NCI-H1694 treated with DMSO at 0.1 percent for 48 hours (cell line): ENCODE measurements at regions not wholly inside any gene's neighbourhood (a gene's known extent, or its start where the extent isn't known, plus 50 kb on each side); places are given as distances from the start of the nearest gene placed in this dataset.

Experiments used
- DNase-seq: peaks from one replicate; lab custom pipeline; 2025; lab: John Stamatoyannopoulos, UW

DNA sequence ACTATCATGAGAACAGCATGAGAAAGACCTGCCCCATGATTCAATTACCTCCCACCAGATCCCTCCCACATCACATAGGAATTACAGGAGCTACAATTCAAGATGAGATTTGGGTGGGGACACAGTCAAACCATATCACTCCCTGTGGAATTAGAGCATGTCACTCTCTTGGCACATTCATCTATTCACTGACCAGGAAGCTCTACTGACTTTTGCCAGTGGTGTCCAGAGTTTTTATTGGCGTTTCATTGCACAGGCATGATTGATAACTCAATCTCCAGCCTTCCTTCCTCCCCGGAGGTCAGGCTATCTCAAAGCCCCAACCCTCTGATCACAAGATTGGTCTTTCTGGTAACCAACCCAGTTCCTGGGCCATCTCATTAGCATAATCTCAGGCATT is 478.9 kb upstream of the NRP1 start:
- no peak for DNase-seq

GRCh38 chr10:33812586-33812985 is 478.1 kb upstream of the NRP1 start:
- no peak for DNase-seq

- DNase-seq: no peak
Observed at GRCh38 chr10:33810986-33811385, 476.5 kb upstream of the NRP1 start.

DNA sequence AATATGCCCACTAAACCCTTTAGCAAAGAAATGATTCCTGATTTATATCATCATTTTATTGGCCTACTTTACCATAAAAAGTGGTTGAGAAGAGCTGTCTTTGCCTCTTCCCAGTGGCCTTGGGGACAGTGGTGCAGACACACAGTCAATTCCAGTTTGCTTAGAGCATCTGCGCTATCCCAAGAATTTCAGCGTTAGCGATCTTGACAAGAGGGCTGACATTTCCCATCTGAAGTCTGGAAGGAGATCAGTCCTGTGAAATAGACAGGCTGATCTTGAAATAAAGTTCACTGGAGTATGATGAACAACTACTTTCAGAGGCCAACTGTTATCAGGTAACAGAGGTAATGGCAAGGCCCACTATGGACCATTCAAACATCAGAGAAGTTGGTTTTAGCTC is 475.3 kb upstream of the NRP1 start:
- DNase-seq: no peak

DNA sequence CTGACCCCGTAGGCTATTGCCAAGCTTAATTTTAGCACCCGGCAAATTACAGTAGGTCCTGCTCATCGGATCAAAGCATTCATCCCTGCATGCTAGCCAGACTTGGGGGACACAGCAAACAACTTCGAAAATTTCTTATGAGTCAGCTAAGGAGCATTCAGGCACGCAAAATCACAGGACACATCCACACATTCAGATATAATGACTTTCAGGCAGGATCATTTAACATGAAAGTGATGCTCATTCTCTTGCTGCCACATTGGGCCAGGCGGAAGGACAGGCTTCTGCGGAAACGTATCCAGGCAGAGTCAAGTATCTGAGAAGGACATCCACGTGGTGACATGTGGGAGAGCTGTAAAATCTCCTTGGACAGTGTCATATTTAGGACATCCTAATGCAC is 474.0 kb upstream of the NRP1 start:
- no peak for DNase-seq

DNA sequence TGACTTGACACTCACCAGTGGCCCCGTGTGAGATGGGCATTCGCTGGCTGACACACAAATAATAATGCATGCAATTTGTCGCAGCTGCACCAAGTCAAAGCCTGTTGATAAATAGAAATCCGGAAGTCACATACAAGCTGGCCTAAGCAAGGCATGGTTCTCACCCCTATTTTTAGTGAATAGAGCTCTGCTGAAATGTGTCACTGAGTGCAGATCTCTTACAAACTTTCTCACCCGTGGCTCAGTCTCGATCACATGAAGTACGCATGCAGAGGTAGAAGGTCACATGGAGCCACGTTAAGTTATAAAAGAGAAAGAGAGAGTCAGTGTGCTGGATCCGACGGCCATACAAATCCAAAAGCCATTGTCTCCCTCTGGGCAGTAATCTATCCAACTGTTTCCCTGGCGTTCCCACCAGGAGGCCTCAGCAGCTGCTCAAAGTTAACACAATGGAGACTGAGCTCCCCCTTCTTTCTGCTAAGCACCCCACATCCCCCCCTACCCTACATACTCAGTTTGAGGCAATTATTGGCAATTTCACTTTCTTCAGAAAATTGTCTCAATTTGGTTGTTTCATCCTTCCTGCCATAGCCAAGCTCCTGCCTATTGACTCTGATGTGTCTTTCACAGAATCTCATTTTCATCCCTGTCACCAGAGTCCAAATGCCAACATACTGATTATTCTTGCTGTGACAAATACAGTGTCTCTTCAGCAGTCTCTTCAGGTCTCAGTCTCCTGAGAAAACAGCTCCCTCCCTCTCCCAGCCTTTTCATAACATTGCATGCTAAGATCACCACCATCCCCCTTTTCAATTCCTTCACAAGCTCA is 473.3 kb upstream of the NRP1 start:
- no peak for DNase-seq

DNA sequence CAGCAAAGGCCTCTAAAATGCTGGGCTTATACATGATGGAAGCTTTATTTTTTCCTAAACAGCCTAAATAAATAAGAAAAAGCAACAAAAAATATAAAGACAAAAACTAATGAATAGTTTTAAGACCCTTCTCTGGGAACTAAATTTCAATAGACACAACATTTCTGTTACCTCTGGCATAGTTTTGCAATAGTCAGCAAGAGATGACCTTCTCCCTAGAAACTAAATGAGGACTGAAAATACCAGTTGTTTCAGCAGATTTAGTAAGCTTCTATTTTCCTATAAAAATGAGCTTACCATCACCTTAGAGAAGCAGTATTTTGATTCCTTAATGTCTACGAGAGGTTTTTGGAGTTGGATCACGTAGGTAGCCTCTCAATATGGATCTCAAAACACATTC is 471.4 kb upstream of the NRP1 start:
- no peak for DNase-seq

GRCh38 chr10:33804584-33804983 is 470.1 kb upstream of the NRP1 start:
- DNase-seq: no peak

DNA sequence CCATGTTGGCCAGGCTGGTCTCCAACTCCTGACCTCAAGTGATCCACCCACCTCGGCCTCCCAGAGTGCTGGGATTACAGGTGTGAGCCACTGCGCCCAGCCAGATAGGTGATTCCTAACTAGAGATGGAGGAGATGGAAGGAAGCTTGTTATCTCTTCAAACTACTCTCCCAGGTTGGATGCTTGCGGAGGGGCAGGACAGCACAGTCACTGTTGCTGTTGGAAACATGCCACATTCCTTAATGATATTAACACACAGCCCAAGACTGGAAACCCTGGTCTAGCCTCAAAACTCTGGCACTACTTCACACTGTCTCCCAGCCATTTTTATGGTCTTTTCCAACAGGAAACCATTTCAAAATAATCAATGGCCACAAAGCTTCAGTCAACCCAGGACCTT is 468.8 kb upstream of the NRP1 start:
- no peak for DNase-seq

DNA sequence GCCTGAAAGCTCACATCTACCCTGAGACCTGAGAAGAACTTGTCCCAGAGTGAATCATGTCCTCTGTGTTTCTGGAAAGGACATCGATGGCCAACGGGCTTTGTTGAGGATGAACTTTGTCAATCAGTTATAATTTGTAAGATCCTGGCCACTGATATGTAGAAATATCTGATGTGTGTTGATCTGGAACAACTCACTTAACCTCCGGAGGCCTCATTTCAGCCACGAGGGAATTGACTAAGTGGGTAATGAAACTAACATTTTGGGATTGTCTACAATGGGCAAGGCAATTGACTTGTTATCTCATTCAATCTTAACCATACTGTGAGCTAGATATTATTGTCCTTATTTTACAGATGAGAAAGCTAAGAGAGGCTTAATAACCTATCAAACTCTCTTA is 468.1 kb upstream of the NRP1 start:
- no peak for DNase-seq

DNA sequence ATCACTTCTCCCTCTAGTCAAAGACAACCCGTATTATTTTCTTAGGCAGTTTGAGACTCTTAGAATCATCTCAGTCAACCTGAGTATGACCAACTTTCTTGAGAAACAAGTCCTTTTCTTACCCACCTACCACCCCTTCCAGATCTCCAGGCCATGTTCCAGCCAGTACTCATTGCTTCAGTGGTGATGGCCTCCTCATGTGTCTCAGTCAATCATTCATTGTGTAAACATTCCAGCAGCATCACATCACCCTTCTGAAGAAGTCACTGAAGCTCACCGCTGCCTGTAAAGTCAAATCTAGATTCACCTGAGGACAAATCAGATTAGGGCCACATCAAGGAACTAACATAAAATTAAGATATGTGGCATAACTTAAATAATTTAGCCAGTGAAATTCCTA is 467.2 kb upstream of the NRP1 start:
- no peak for DNase-seq

DNA sequence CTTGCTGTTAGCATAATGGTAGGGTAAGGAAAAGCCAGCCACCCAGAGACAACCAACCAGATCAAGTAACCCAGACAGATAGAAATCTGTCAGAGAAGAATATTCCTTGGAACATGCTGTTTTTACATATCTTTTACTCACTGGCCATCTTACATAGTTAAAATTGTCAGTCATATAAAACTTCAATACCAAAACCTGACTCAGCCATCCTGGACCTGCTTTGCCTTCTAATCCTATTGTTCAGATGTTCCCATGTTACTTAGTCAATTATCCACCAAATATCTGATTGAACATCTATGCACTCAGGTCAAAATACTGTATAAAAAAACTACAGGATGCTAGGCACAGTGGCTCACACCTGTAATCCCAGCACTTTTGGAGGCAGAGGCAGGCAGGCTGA is 466.5 kb upstream of the NRP1 start:
- no peak for DNase-seq

GRCh38 chr10:33800545-33800944 is 466.1 kb upstream of the NRP1 start:
- no peak for DNase-seq

- DNase-seq: no peak
Observed at GRCh38 chr10:33799944-33800323, 465.5 kb upstream of the NRP1 start.

DNA sequence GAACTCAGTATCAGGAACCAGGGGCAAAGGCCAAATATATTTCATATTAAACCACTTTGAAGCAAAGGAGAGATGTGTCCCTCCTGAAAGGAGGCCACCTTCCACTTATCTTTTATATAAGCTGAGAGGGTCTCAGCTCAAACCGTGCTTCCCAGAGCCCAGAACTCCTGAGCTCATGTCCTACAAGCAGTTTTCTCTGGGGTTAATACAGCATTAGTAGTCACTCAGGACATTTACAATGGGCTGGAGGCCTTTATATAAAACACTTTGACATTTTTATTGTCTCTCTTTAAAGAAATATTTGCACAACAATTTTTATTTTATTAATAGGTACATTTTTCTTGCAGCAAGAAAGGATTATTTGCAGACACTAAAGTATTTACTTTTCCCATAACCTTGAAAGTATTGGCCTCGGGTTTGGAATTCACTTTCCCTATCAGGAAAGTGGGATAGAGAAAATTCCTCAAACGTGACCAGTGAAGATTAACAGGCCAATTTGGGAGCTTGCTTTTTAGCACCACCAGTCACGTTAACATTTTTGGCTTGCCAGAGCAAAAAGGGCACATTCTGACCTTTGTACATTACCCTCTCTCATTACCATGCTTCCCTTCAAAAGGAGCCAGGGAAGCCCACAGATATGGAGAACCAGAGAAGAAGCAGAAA is 464.9 kb upstream of the NRP1 start:
- no peak for DNase-seq

DNA sequence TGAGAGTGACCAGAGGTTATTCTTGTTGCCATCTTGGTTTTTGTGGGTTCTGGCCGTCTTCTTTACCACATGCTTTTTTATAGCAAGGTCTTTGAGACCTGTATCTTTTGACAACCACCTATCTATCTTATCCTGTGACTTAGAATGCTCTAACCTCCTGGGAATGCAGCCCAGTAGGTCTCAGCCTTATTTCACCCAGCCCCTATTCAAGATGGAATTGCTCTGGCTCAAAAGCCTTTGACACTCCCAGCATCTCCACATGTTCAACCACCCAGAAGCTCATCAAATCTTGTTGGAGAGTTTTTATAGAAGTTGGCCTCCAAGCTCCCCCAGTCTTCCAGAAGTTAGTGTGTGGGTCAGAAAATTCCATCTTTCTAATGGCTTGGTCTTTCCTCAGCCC is 464.3 kb upstream of the NRP1 start:
- DNase-seq: no peak

- no peak for DNase-seq
Observed at GRCh38 chr10:33796680-33797079, 462.2 kb upstream of the NRP1 start.

DNA sequence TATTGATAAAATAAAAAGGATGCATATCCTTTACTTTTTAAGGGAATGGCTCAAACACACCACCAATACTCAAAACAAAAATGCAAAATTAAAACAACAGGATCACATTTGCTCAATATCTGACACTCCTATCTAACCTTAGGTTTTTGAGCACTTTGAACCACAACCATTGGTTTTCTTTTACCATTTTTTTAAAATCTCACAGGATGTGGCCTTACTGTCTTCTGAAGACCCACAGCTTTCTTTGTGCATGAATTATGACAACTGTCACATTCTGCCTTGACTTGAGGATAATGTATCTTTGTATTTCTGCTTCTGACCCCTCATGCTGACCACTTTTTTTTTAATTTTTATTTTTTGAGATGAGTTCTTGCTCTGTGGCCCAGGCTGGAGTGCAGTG is 461.1 kb upstream of the NRP1 start:
- no peak for DNase-seq

- no peak for DNase-seq
Observed at GRCh38 chr10:33794460-33794859, 460.0 kb upstream of the NRP1 start.

- no peak for DNase-seq
Observed at GRCh38 chr10:33793793-33794192, 459.3 kb upstream of the NRP1 start.

DNA sequence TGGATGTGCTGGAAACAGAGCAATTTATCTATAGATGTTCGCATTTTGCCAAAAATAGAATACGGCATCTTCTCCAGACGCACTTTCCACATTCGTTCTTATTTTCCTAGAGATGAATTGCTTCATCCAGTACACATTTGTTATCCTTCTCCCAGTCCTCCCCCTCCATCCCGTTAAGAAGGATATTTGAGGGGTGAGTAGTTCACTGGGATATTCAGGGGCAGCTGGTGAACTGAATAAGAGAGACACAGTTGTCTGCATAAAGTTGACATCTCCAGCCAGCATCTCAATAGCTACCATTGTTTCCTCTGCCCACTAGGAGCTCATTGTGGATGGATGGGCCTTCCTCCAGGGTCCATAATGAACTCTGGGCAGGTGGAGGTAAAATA is 456.8 kb upstream of the NRP1 start:
- DNase-seq: no peak

GRCh38 chr10:33790521-33791271 is 456.2 kb upstream of the NRP1 start:
- DNase-seq: no peak

DNA sequence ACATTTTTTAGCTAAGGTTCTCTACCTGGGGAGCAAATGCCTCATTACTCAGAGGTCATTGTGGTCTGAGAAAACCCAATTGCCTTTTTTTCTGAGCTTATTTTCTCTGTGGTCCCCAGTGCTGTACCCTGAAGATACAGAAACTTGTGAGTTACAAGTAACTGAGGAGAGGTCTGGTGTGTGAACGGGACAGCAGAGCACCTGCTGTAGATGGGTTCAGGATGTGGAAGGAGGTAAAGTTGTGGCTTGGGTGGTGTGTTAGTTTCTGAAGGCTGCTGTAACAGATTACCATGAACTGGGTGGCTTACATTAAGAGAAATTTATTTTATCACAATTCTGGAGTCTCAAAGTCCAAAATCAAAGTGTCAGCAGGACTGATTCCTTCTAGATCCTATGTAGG is 449.1 kb upstream of the NRP1 start:
- no peak for DNase-seq
